Astrocyte (in vitro differentiated cells and primary cell): ENCODE measurements at regions not wholly inside any gene's neighbourhood (a gene's known extent, or its start where the extent isn't known, plus 50 kb on each side); places are given as distances from the start of the nearest gene placed in this dataset.

Experiments used
- DNase-seq: peaks from one replicate; pipeline ENCODE4 v3.0.0-alpha.2; 2010; ENCODE audit warnings: low read depth
- FAIRE-seq: peaks from 2 replicates; lab custom pipeline; 2011; peaks lifted over from hg19 to GRCh38; lab: Jason Lieb, UNC
- H2AFZ ChIP-seq: 2 replicates; pipeline ENCODE4 v1.6.0; 2012; ENCODE audit warnings: low read depth, low read length, inconsistent platforms
- H3K27ac ChIP-seq: 2 replicates; pipeline ENCODE4 v1.5.1; 2011; ENCODE audit warnings: low read depth, low read length, inconsistent platforms
- H3K27me3 ChIP-seq: 2 replicates; pipeline ENCODE4 v1.6.0; 2011; ENCODE audit warnings: low read length, inconsistent platforms; ENCODE audit not compliant: insufficient read depth
- H3K36me3 ChIP-seq: 2 replicates; pipeline ENCODE4 v1.5.1; 2011; ENCODE audit warnings: low read length, inconsistent platforms; ENCODE audit not compliant: insufficient read depth
- H3K4me1 ChIP-seq: 2 replicates; pipeline ENCODE4 v1.5.1; 2011; ENCODE audit warnings: low read length, inconsistent platforms; ENCODE audit not compliant: insufficient read depth
- H3K4me2 ChIP-seq: 2 replicates; pipeline ENCODE4 v1.6.0; 2012; ENCODE audit warnings: low read length, inconsistent platforms
- H3K4me3 ChIP-seq: 2 replicates; pipeline ENCODE4 v1.5.1; 2011; ENCODE audit warnings: low read depth, mild to moderate bottlenecking, low read length, inconsistent platforms; ENCODE audit not compliant: insufficient read depth
- H3K79me2 ChIP-seq: 2 replicates; pipeline ENCODE4 v1.6.0; 2012; ENCODE audit warnings: mild to moderate bottlenecking, low read length, inconsistent platforms; ENCODE audit not compliant: insufficient read depth
- H3K9ac ChIP-seq: 2 replicates; pipeline ENCODE4 v1.6.0; 2012; ENCODE audit warnings: mild to moderate bottlenecking, low read length, inconsistent platforms
- H3K9me3 ChIP-seq: 2 replicates; pipeline ENCODE4 v1.5.1; 2012; ENCODE audit warnings: low read depth, mild to moderate bottlenecking, low read length, inconsistent platforms; ENCODE audit not compliant: insufficient read depth
- H4K20me1 ChIP-seq: 2 replicates; pipeline ENCODE4 v1.6.0; 2012; ENCODE audit warnings: low read length, inconsistent platforms; ENCODE audit not compliant: insufficient read depth
- H3K27ac Mint-ChIP-seq: one replicate; pipeline ENCODE4 v1.8.0; 2021; ENCODE audit warnings: mild to moderate bottlenecking, mixed read lengths; ENCODE audit not compliant: unreplicated experiment
- H3K27me3 Mint-ChIP-seq: one replicate; pipeline ENCODE4 v1.8.0; 2021; ENCODE audit warnings: low read depth, mixed read lengths; ENCODE audit not compliant: unreplicated experiment
- H3K36me3 Mint-ChIP-seq: one replicate; pipeline ENCODE4 v1.8.0; 2021; ENCODE audit warnings: low read depth, mixed read lengths; ENCODE audit not compliant: unreplicated experiment
- H3K4me1 Mint-ChIP-seq: one replicate; pipeline ENCODE4 v1.8.0; 2021; ENCODE audit warnings: low read depth, mixed read lengths; ENCODE audit not compliant: unreplicated experiment
- H3K4me3 Mint-ChIP-seq: one replicate; pipeline ENCODE4 v1.8.0; 2021; ENCODE audit warnings: mild to moderate bottlenecking, moderate library complexity, mixed read lengths; ENCODE audit not compliant: unreplicated experiment
- H3K9me3 Mint-ChIP-seq: one replicate; pipeline ENCODE4 v1.8.0; 2021; ENCODE audit warnings: mild to moderate bottlenecking, mixed read lengths; ENCODE audit not compliant: unreplicated experiment
- EZH2 ChIP-seq: IDR thresholded peaks from 2 replicates; pipeline ENCODE4 v1.6.1; 2012; ENCODE audit warnings: mild to moderate bottlenecking, low read length, inconsistent platforms; ENCODE audit not compliant: insufficient read depth
- TF ChIP-seq, protein P1 (sequence below): IDR thresholded peaks from 2 replicates; pipeline ENCODE4 v1.5.1; 2011; ENCODE audit warnings: low read depth, mild to moderate bottlenecking, inconsistent platforms, low read length, moderate library complexity; ENCODE audit not compliant: insufficient read depth

DNA sequence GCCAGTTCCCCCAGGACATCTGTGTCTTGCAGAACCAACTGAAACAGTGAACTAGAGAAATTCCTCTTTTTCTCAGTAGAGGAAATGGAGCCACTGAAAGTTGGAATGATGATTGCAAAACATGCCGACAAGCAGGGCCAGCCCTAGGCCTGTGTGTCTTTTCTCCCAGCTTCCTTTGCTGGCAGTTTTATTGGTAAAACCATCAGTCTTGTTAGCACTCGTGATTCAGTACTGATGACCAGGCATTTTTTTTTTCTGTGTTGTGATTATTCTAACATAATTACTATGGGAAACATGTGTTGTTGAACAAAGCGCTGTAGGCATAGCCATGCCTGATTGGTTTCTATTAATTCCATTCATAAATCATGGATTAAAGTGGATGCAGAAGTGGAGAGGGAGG, 620.7 kb downstream of the AACS start:
- H3K4me3 ChIP-seq: no peak overlapping the region
- H3K9me3 ChIP-seq: peaks cover 3% of the 10 kb centered on the region
- no peaks in the 10 kb centered on the region for H3K36me3 Mint-ChIP-seq
- H3K27ac ChIP-seq: no peak overlapping the region
- H3K4me2 ChIP-seq: no peak overlapping the region
- DNase-seq (no peak), FAIRE-seq (no peak)
- H3K27me3 Mint-ChIP-seq: peaks cover 58% of the 10 kb centered on the region
- peaks cover 6% of the 10 kb centered on the region for H3K9me3 Mint-ChIP-seq
- no peak overlapping the region for H2AFZ ChIP-seq
- no peaks in the 10 kb centered on the region for H3K4me1 ChIP-seq
- no peak overlapping the region for H3K27ac Mint-ChIP-seq
- H3K9ac ChIP-seq: no peak overlapping the region
- no peaks in the 10 kb centered on the region for H4K20me1 ChIP-seq
- H3K4me1 Mint-ChIP-seq: no peaks in the 10 kb centered on the region
- no peak overlapping the region for H3K4me3 Mint-ChIP-seq
- H3K36me3 ChIP-seq: no peaks in the 10 kb centered on the region
- no peaks in the 10 kb centered on the region for H3K27me3 ChIP-seq
- no peaks in the 10 kb centered on the region for H3K79me2 ChIP-seq
- TF ChIP-seq, protein P1, sequence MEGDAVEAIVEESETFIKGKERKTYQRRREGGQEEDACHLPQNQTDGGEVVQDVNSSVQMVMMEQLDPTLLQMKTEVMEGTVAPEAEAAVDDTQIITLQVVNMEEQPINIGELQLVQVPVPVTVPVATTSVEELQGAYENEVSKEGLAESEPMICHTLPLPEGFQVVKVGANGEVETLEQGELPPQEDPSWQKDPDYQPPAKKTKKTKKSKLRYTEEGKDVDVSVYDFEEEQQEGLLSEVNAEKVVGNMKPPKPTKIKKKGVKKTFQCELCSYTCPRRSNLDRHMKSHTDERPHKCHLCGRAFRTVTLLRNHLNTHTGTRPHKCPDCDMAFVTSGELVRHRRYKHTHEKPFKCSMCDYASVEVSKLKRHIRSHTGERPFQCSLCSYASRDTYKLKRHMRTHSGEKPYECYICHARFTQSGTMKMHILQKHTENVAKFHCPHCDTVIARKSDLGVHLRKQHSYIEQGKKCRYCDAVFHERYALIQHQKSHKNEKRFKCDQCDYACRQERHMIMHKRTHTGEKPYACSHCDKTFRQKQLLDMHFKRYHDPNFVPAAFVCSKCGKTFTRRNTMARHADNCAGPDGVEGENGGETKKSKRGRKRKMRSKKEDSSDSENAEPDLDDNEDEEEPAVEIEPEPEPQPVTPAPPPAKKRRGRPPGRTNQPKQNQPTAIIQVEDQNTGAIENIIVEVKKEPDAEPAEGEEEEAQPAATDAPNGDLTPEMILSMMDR: no peak
- no peak for TF ChIP-seq EZH2

DNA sequence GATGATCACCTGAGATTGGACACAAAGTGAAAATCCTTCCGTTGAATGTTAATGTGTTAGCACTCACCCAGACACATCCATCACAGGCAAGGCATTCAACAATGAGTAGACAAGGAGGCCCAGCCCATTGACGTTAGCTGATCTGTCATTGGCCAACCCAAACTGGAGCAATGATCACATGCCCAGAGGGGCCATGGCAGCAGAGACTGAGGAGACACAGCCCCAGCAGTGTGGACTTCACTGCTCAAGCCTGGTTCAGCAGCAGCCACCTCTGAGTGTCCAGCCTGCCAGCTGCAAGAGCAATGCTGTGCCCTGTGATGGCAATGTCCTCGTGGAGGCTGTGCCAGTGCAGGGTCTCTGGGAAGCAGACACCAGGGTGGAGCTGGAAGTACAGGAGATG, 622.2 kb downstream of the AACS start:
- Histone ChIP-seq H4K20me1 (no peaks in the 10 kb centered on the region), H3K36me3 (no peaks in the 10 kb centered on the region), H3K4me1 (no peaks in the 10 kb centered on the region), H3K79me2 (no peaks in the 10 kb centered on the region), H3K9ac (no peak overlapping the region), H3K4me3 (no peak overlapping the region), H2AFZ (no peak overlapping the region), H3K4me2 (no peak overlapping the region), H3K9me3 (peaks cover 3% of the 10 kb centered on the region), H3K27ac (no peak overlapping the region), H3K27me3 (no peaks in the 10 kb centered on the region)
- Mint-ChIP-seq H3K36me3 (no peaks in the 10 kb centered on the region), H3K9me3 (peaks cover 6% of the 10 kb centered on the region), H3K27ac (no peak overlapping the region), H3K27me3 (peaks cover 46% of the 10 kb centered on the region), H3K4me3 (no peak overlapping the region), H3K4me1 (no peaks in the 10 kb centered on the region)
- no peak for DNase-seq
- FAIRE-seq: no peak
- TF ChIP-seq, protein P1: no peak
- TF ChIP-seq EZH2: no peak

DNA sequence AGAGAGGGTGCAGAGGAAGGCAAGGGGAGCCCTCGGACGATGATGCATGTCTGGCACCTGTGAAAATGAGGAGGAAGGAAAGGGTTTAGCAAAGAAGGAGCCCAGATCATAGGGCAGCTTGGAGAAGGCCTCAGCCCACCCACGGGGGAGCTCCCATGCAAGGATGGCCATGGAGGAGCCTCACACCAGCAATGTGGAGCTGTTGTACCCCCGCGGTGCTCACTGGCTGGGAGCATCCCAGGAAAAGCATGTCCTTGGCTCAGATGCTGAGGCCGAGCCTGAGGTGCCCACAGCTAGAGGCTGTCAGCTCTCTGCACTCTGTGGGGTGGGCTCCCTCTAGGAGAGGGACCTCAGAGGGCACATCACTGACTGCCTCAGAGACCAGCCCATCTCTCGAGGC, 622.6 kb downstream of the AACS start:
- H3K9me3 Mint-ChIP-seq: peaks cover 6% of the 10 kb centered on the region
- DNase-seq: no peak
- peaks cover 42% of the 10 kb centered on the region for H3K27me3 Mint-ChIP-seq
- no peak for TF ChIP-seq EZH2
- TF ChIP-seq, protein P1: no peak
- no peaks in the 10 kb centered on the region for H4K20me1 ChIP-seq
- H3K27ac ChIP-seq: no peak overlapping the region
- H3K4me1 ChIP-seq: no peaks in the 10 kb centered on the region
- no peak overlapping the region for H3K27ac Mint-ChIP-seq
- H3K9ac ChIP-seq: no peak overlapping the region
- H3K4me2 ChIP-seq: no peak overlapping the region
- H3K4me3 Mint-ChIP-seq: no peak overlapping the region
- no peaks in the 10 kb centered on the region for H3K36me3 ChIP-seq
- H3K36me3 Mint-ChIP-seq: no peaks in the 10 kb centered on the region
- no peak for FAIRE-seq
- no peaks in the 10 kb centered on the region for H3K27me3 ChIP-seq
- no peaks in the 10 kb centered on the region for H3K79me2 ChIP-seq
- no peaks in the 10 kb centered on the region for H3K4me1 Mint-ChIP-seq
- H3K9me3 ChIP-seq: peaks cover 3% of the 10 kb centered on the region
- H3K4me3 ChIP-seq: no peak overlapping the region
- H2AFZ ChIP-seq: no peak overlapping the region
